SU-DHL-6 (cell line): ENCODE measurements at regions not wholly inside any gene's neighbourhood (a gene's known extent, or its start where the extent isn't known, plus 50 kb on each side); places are given as distances from the start of the nearest gene placed in this dataset.

Source experiments
- H2AFZ ChIP-seq: fragments of 200-600 bp; sonication (generic); 2 replicates; pipeline ENCODE4 v1.6.1; 2014; ENCODE audit warnings: low read depth, mild to moderate bottlenecking, moderate library complexity, mixed read lengths, antibody characterized with exemption, low read length; ENCODE audit not compliant: severe bottlenecking
- H3F3A ChIP-seq: fragments of 200-600 bp; shearing (Covaris generic); 2 replicates; pipeline ENCODE4 v1.6.0; 2016; ENCODE audit warnings: antibody characterized with exemption, mild to moderate bottlenecking; ENCODE audit not compliant: insufficient read depth
- H3K27ac ChIP-seq: fragments of 200-600 bp; sonication (generic); 2 replicates; pipeline ENCODE4 v1.5.1; 2016; ENCODE audit warnings: low read depth, mild to moderate bottlenecking, low read length, moderate library complexity, mixed read lengths
- H3K27me3 ChIP-seq: fragments of 200-600 bp; sonication (generic), shearing (Covaris generic); 2 replicates; pipeline ENCODE4 v1.6.0; 2014; ENCODE audit warnings: mild to moderate bottlenecking, low read length
- H3K36me3 ChIP-seq: fragments of 200-600 bp; sonication (generic); 2 replicates; pipeline ENCODE4 v1.6.1; 2014; ENCODE audit warnings: mild to moderate bottlenecking, low read length, mixed read lengths
- H3K4me2 ChIP-seq: fragments of 300-600, 200-600 bp; shearing (Covaris generic), sonication (generic); 2 replicates; pipeline ENCODE4 v1.6.0; 2014; ENCODE audit warnings: low read length, low read depth, mild to moderate bottlenecking; ENCODE audit not compliant: poor library complexity, severe bottlenecking
- H3K4me3 ChIP-seq: fragments of 200-600 bp; sonication (generic); 2 replicates; pipeline ENCODE4 v1.5.1; 2014; ENCODE audit warnings: antibody characterized with exemption, low read length, mild to moderate bottlenecking, mixed read lengths; ENCODE audit not compliant: insufficient read depth, poor library complexity, severe bottlenecking
- H3K79me2 ChIP-seq: fragments of 200-600 bp; sonication (generic); 2 replicates; pipeline ENCODE4 v1.6.1; 2014; ENCODE audit warnings: mild to moderate bottlenecking, low read length, moderate library complexity; ENCODE audit not compliant: insufficient read depth
- H3K9ac ChIP-seq: fragments of 200-600 bp; sonication (generic); 2 replicates; pipeline ENCODE4 v1.7.0; 2014; ENCODE audit warnings: mild to moderate bottlenecking, low read length
- H3K9me2 ChIP-seq: fragments of 200-600 bp; sonication (generic); replicated peaks from 2 replicates; pipeline ENCODE4 v1.6.1; 2014; ENCODE audit warnings: low read length; ENCODE audit not compliant: insufficient read depth
- H3K9me3 ChIP-seq: fragments of 200-600 bp; sonication (generic); 2 replicates; pipeline ENCODE4 v1.6.1; 2014; ENCODE audit warnings: low read length, mixed read lengths; ENCODE audit not compliant: insufficient read depth
- H4K20me1 ChIP-seq: fragments of 200-600 bp; sonication (generic); 2 replicates; pipeline ENCODE4 v1.6.1; 2014; ENCODE audit warnings: low read depth, mild to moderate bottlenecking, antibody characterized with exemption, low read length, moderate library complexity, mixed read lengths
- CTCF ChIP-seq: fragments of 200-600 bp; sonication (generic); IDR thresholded peaks from one replicate; pipeline ENCODE4 v1.5.1; 2017; ENCODE audit warnings: antibody characterized with exemption, mild to moderate bottlenecking, low read length, moderate library complexity; ENCODE audit not compliant: insufficient read depth, poor library complexity, severe bottlenecking
- EZH2phosphoT487 ChIP-seq: fragments of 200-600 bp; sonication (generic), shearing (Covaris generic); conservative IDR thresholded peaks from 2 replicates; pipeline ENCODE4 v1.6.1; 2018; ENCODE audit warnings: mild to moderate bottlenecking, antibody characterized with exemption, low read length, moderate library complexity, mixed read lengths

GRCh38 chr1:188615321-188615720 is 1786.6 kb downstream of the PLA2G4A start:
- no peaks in the 10 kb centered on the region for H3K36me3 ChIP-seq

GRCh38 chr1:188620236-188620635 is 1791.5 kb downstream of the PLA2G4A start:
- Histone ChIP-seq H3K27me3 (no peaks in the 10 kb centered on the region), H3K79me2 (no peaks in the 10 kb centered on the region), H3K4me2 (no peak overlapping the region), H2AFZ (peak overlapping the region; percentile 54), H4K20me1 (no peaks in the 10 kb centered on the region), H3K4me3 (no peak overlapping the region), H3K9ac (no peak overlapping the region), H3K27ac (no peak overlapping the region), H3K36me3 (no peaks in the 10 kb centered on the region), H3K9me2 (no peaks in the 10 kb centered on the region), H3F3A (no peaks in the 10 kb centered on the region), H3K9me3 (no peaks in the 10 kb centered on the region)
- no peak for TF ChIP-seq CTCF
- no peak for TF ChIP-seq EZH2phosphoT487

More at GRCh38 chr1:188615321-188615720, 1786.6 kb downstream of the PLA2G4A start:
- no peaks in the 10 kb centered on the region for H3K79me2 ChIP-seq
- no peaks in the 10 kb centered on the region for H3K9me3 ChIP-seq
- no peak overlapping the region for H3K27ac ChIP-seq
- H4K20me1 ChIP-seq, result no peaks in the 10 kb centered on the region
- no peak overlapping the region for H3K9ac ChIP-seq
- H2AFZ ChIP-seq, result no peak overlapping the region
- TF ChIP-seq EZH2phosphoT487, result no peak
- TF ChIP-seq CTCF, result no peak
- no peaks in the 10 kb centered on the region for H3K27me3 ChIP-seq
- no peaks in the 10 kb centered on the region for H3K9me2 ChIP-seq
- H3K4me2 ChIP-seq, result no peak overlapping the region
- H3K4me3 ChIP-seq, result no peak overlapping the region
- H3F3A ChIP-seq, result no peaks in the 10 kb centered on the region

GRCh38 chr1:188641566-188642211 is 1812.9 kb downstream of the PLA2G4A start:
- Histone ChIP-seq H3F3A (no peaks in the 10 kb centered on the region), H4K20me1 (no peaks in the 10 kb centered on the region), H3K9me3 (no peaks in the 10 kb centered on the region), H3K4me2 (no peak overlapping the region), H3K4me3 (no peak overlapping the region), H3K36me3 (no peaks in the 10 kb centered on the region), H2AFZ (no peak overlapping the region), H3K9me2 (no peaks in the 10 kb centered on the region; the same call in 1 of the 2 replicates), H3K9ac (no peak overlapping the region), H3K79me2 (no peaks in the 10 kb centered on the region), H3K27me3 (no peaks in the 10 kb centered on the region), H3K27ac (no peak overlapping the region)
- TF ChIP-seq EZH2phosphoT487 (no peak), CTCF (no peak)
